ENCODE measurements at regions not wholly inside any gene's neighbourhood (a gene's known extent, or its start where the extent isn't known, plus 50 kb on each side); places are given as distances from the start of the nearest gene placed in this dataset.

DNA sequence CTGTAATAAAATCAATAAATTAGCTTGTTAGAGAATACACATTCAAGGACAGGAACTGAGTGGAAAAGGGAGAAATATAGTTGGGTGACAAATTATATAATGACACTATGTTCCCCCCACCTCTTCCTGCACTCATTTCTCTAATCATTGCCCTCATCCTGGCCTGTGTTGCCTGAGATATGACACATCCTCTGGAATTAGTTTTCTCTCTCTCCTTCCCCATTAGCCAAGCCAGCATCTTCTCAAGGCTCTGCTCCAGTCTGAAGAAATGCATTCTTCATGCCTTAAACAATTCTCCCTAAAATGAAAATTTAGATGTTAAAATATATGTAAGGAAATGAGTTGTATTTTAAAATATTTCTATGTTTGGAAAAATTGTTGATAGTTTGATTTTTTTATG is 280.3 kb downstream of the POU4F1 start:
- H3K79me2 ChIP-seq (ENCODE audit: insufficient read depth, low read length): no peaks in the 10 kb centered on the region
- no peaks in the 10 kb centered on the region for H3K9me2 ChIP-seq (ENCODE audit: low read depth, low read length)
- no peak overlapping the region for H2AFZ ChIP-seq (ENCODE audit: low read length)
- H3K4me3 ChIP-seq (ENCODE audit: low read depth, low read length, poor library complexity, severe bottlenecking): no peak overlapping the region
- no peak overlapping the region for H3K4me2 ChIP-seq (ENCODE audit: low read length)
- H3K27me3 ChIP-seq (ENCODE audit: insufficient read depth, low read length): no peaks in the 10 kb centered on the region
- TF ChIP-seq, protein P1, sequence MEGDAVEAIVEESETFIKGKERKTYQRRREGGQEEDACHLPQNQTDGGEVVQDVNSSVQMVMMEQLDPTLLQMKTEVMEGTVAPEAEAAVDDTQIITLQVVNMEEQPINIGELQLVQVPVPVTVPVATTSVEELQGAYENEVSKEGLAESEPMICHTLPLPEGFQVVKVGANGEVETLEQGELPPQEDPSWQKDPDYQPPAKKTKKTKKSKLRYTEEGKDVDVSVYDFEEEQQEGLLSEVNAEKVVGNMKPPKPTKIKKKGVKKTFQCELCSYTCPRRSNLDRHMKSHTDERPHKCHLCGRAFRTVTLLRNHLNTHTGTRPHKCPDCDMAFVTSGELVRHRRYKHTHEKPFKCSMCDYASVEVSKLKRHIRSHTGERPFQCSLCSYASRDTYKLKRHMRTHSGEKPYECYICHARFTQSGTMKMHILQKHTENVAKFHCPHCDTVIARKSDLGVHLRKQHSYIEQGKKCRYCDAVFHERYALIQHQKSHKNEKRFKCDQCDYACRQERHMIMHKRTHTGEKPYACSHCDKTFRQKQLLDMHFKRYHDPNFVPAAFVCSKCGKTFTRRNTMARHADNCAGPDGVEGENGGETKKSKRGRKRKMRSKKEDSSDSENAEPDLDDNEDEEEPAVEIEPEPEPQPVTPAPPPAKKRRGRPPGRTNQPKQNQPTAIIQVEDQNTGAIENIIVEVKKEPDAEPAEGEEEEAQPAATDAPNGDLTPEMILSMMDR (IDR thresholded peaks at IDR 0.05; ENCODE audit: low read length): no peak
- no peak for TF ChIP-seq EZH2 (IDR thresholded peaks at IDR 0.05; ENCODE audit: borderline replicate concordance, low read length)
- H3F3A ChIP-seq (ENCODE audit: insufficient read depth, low read length): no peaks in the 10 kb centered on the region
- no peaks in the 10 kb centered on the region for H3K9me3 ChIP-seq (ENCODE audit: low read length)
- no peaks in the 10 kb centered on the region for H3K36me3 ChIP-seq (ENCODE audit: insufficient read depth, low read length)
- no peak overlapping the region for H3K9ac ChIP-seq (ENCODE audit: low read length)
- no peak overlapping the region for H3K27ac ChIP-seq (ENCODE audit: low read depth, low read length, poor library complexity, severe bottlenecking)
- no peaks in the 10 kb centered on the region for H4K20me1 ChIP-seq (ENCODE audit: insufficient read depth, low read length)
- H3K4me1 ChIP-seq (ENCODE audit: insufficient read depth, low read length, severe bottlenecking): no peaks in the 10 kb centered on the region

- TF ChIP-seq EZH2 (IDR thresholded peaks at IDR 0.05; ENCODE audit: borderline replicate concordance, low read length): no peak
- TF ChIP-seq, protein P1 (IDR thresholded peaks at IDR 0.05; ENCODE audit: low read length): no peak
- Histone ChIP-seq H2AFZ (ENCODE audit: low read length) (no peak overlapping the region), H4K20me1 (ENCODE audit: insufficient read depth, low read length) (no peaks in the 10 kb centered on the region), H3K79me2 (ENCODE audit: insufficient read depth, low read length) (no peaks in the 10 kb centered on the region), H3K4me2 (ENCODE audit: low read length) (no peak overlapping the region), H3K36me3 (ENCODE audit: insufficient read depth, low read length) (no peaks in the 10 kb centered on the region), H3K4me3 (ENCODE audit: low read depth, low read length, poor library complexity, severe bottlenecking) (no peak overlapping the region), H3K9ac (ENCODE audit: low read length) (no peak overlapping the region), H3K9me2 (ENCODE audit: low read depth, low read length) (no peaks in the 10 kb centered on the region; the same call in 1 of the 2 replicates), H3K9me3 (ENCODE audit: low read length) (no peaks in the 10 kb centered on the region), H3K27me3 (ENCODE audit: insufficient read depth, low read length) (no peaks in the 10 kb centered on the region), H3K4me1 (ENCODE audit: insufficient read depth, low read length, severe bottlenecking) (no peaks in the 10 kb centered on the region), H3F3A (ENCODE audit: insufficient read depth, low read length) (no peaks in the 10 kb centered on the region), H3K27ac (ENCODE audit: low read depth, low read length, poor library complexity, severe bottlenecking) (no peak overlapping the region)
Measured at GRCh38 chr13:78319101-78319627, 284.2 kb downstream of the POU4F1 start.

GRCh38 chr13:78317030-78317429 is 286.3 kb downstream of the POU4F1 start:
- H3K9ac ChIP-seq (ENCODE audit: low read length): no peak overlapping the region
- H3F3A ChIP-seq (ENCODE audit: insufficient read depth, low read length): no peaks in the 10 kb centered on the region
- H3K4me3 ChIP-seq (ENCODE audit: low read depth, low read length, poor library complexity, severe bottlenecking): no peak overlapping the region
- no peaks in the 10 kb centered on the region for H4K20me1 ChIP-seq (ENCODE audit: insufficient read depth, low read length)
- no peak overlapping the region for H2AFZ ChIP-seq (ENCODE audit: low read length)
- H3K4me1 ChIP-seq (ENCODE audit: insufficient read depth, low read length, severe bottlenecking): no peaks in the 10 kb centered on the region
- no peaks in the 10 kb centered on the region for H3K79me2 ChIP-seq (ENCODE audit: insufficient read depth, low read length)
- no peaks in the 10 kb centered on the region for H3K27me3 ChIP-seq (ENCODE audit: insufficient read depth, low read length)
- no peaks in the 10 kb centered on the region for H3K9me3 ChIP-seq (ENCODE audit: low read length)
- no peaks in the 10 kb centered on the region for H3K36me3 ChIP-seq (ENCODE audit: insufficient read depth, low read length)
- H3K27ac ChIP-seq (ENCODE audit: low read depth, low read length, poor library complexity, severe bottlenecking): no peak overlapping the region
- no peak for TF ChIP-seq EZH2 (IDR thresholded peaks at IDR 0.05; ENCODE audit: borderline replicate concordance, low read length)
- TF ChIP-seq, protein P1 (IDR thresholded peaks at IDR 0.05; ENCODE audit: low read length): no peak; the same call in 1 of the 2 replicates
- no peak overlapping the region for H3K4me2 ChIP-seq (ENCODE audit: low read length)
- no peaks in the 10 kb centered on the region; the same call in 1 of the 2 replicates for H3K9me2 ChIP-seq (ENCODE audit: low read depth, low read length)

All from OCI-LY1 (cell line).